ENCODE measurements at regions not wholly inside any gene's neighbourhood (a gene's known extent, or its start where the extent isn't known, plus 50 kb on each side); places are given as distances from the start of the nearest gene placed in this dataset.

DNA sequence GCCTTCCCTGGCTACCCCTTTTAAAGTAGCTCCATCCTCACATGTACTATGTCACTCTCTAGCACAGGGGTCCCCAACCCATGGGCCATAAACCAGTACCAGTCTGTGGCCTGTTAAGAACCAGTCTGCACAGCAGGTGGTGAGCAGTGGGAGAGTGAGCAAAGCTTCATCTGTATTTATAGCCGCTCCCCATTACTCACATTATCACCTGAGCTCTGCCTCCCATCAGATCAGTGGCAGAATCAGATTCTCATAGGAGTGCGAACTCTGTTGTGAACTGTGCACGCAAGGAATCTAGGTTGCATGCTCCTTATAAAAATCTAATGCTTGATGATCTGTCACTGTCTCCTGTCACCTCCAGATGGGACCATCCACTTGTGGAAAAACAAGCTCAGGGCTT lies 116.6 kb upstream of the FOXD3 start:
- no peak for DNase-seq

DNA sequence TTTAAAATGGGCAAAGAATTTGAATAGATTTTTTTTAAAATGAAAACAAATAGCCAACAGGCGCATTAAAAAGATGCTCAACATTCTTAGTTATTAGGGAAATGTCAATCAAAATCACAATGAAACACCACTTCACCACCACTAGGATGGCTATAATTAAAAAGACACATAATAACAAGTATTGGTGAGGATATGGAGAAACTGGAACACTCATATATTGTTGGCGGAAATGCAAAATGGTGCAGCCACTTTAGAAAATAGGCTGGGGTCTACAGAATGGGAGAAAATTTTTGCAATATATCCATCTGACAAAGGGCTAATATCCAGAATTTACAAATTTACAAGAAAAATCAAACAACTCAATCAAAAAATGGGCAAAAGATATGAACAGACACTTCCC lies 107.8 kb upstream of the FOXD3 start:
- DNase-seq = no peak

DNA sequence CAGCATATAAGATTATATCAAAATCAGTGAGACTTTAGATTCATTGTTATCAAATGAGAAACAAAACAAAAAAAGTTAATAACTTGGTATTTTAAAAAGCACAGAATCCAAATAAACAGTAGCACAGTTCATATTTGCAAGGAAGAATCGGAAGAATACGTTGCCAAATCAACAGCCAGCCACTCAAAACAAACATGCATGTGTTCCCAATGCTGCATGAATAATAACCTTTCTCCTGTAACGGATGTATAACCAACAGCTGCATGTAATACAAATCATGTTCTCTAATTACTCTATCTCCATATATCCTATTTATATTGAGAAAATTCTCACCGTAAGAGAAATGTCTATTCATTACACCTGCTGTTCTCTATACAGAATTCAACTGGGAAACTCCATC lies 98.9 kb upstream of the FOXD3 start:
- DNase-seq = no peak

DNA sequence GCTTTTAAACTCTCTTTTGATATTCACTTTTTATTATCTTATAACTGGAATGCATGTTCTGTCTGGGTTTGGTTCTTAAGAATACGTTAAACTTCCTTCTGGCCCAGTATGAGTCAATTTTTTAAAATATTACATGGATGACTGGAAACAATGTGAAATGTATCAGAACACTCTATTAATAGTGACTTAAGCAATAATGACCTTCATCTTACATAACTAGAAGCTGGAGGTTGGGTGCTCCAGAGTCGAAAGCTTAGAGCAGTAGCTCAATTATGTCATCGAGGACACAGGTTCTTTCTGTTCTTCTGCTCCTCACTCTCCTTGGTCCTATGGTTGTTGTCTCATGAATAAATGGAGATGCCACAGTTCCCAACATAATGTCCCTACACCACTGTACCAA lies 91.6 kb upstream of the FOXD3 start:
- no peak for DNase-seq

DNA sequence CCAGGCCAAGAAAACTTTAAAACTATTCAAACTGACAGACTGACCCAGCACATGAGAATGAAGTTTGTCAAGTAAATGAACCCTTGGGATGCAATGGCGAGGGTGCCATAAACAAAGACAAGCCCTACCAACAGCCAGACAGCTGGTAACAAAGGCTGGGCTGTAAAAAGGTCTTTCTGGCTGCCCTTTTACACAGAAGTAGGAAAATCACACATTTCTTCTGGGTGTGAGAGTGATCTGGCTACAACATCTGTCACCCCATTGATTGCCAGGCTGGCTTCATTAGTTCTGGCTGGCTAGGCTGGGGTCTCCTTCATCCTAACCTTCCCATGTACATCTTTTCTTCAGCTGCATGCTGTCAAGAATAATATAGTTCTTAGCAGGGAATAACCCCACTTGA lies 83.6 kb upstream of the FOXD3 start:
- no peak for DNase-seq

DNA sequence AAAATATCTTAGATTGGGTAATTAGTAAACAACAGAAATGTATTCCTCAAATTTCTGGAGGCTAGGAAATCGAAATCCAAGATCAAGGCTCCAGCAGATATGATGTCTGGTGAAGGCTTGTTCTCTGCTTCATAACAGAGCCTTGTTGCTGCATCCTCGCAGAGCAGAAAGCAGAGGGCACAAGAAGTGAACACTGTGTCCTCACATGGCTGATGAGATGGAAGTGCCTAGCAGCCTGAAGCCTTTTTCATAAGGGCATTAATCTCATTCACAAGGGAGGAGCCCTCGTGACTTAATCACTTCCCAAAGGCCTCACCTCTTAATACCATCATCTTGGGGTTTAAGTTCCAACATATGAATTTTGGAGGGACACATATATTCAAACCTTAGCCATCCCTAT lies 77.2 kb upstream of the FOXD3 start:
- DNase-seq = no peak

DNA sequence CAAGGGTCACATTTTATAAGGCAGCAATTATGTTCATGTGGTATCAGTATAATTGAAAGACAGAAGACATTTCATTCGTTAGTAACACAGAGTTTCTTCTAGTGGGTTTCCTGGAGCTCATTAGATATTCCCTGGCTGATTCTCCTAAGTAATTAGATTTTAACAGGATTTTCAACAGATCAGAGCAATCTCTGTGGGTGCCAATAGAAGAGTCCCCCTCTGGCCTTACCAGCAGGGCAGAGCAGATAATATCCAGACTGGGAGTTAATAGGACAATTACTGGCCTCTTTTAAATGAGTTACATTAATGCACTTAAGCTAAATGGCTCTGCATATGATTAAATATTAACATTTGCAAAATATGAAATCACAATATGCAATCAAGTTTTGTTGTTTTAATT lies 74.2 kb upstream of the FOXD3 start:
- DNase-seq = no peak

DNA sequence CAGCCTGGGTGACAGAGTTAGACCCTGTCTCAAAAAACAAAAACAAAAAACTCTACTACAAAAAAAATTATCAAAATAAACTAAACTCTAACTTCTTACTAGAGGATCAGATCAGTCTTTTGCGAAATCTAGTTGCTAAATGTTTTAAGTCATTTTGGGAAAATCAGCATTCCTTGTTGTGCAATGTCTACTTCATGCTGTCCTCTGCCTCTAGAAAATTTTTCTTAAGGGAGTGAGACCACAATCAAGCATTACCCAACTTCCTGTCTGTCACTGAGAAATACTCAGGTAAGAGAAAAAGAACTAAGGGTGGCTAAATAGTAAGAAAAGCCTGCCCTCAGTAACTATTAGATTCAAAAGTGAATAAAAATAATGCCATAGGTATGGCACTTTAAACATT lies 67.2 kb upstream of the FOXD3 start:
- DNase-seq = no peak

DNA sequence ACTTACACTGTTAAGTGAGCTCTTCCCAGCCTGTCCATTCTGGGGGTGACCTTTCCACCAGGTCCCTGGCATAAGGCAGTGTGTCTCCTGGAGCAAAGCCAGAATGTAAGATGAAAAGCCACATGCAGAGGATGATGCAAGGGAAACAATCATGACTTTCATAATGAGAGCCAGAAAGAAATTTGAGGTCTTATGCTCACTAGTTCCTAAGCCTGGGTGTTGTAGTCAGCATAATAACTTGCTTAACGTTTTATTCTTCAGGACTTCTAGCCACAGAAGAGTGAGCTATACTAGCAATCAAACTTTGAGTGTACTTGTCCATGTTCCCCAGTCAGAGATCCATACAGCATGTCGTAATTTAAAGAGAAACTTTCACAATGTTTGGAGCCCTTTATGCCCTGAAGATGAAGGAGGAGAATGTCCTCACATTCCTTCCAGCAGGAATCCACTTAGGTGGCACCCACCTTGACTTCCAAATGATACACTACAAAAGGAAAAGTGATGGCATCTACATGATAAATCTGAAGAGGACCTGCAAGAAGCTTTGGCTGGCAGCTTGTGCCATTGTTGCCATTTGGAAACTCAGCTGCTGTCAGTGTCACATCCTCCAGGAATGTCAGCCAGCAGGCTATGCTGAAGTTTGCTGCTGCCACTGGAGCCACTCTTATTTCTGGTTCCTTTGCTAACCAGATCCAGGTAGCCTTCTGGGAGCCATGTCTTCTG lies 60.5 kb upstream of the FOXD3 start:
- DNase-seq = no peak

DNA sequence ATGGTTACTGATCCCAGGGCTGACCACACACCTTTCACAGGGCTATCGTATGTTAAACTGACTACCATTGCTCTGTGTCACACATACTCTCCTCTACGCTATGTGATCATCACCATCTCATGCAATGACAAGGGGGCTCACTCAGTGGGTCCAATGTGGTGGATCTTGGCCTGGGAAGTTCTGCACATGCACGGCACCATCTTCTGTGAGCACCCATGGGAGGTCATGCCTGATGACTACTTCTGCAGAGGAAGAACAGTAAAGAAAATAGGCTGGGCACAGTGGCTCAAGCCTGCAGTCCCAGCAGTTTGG lies 60.0 kb upstream of the FOXD3 start:
- DNase-seq = no peak

DNA sequence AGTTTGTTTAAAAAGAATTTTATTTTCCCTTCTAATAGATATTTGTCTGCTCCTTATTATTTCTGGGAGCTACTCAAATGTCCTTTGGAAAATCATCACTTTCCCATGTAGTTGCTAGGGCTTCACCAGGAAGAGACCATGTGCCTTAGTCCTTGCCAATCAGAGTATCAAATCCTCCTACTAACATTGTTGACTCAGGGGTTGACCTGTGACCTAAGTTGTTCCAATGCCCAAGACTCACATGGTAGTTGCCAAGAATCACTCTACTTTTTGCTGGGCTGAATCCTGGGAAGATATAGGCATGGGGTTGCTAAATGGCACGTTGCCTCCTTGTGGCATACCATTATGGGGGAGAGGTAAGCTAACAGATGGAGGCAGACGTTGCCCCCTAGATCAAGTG lies 58.2 kb upstream of the FOXD3 start:
- DNase-seq = no peak

DNA sequence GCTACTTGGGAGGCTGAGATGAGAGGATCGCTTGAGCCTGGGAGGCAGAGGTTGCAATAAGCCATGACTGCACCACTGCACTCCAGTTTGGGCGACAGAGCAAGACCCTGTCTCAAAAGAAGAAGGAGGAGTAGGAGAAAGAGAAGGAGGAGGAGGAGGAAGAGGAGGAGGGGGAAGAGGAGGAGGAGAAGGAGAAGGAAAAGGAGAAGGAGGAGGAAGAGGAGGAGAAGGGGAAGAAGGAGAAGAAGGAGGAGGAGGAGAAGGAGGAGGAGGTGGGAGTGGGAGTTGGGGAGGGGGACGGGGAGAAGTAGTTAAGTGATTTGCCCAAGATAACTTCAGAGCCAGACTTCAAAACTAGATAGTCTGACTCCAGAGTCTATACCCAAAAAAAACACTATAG lies 55.5 kb upstream of the FOXD3 start:
- DNase-seq = no peak

DNA sequence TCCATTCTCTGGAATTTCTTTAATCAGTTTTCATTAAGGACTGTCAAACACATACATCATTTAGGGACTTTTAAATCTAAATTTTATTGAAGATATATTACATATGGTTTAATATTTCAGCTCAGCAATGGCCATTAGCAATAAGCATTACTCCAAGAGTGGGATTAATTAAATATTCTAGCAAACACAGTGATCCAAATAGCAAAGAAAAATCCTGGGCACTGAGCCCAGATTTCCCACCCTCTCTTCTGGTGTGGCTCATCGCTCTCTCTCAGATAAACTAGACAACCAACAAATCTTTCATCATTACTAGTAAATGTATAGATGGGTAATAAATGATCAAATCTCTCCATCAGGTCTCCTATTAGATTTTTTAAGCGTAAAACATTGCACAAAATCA lies 53.5 kb upstream of the FOXD3 start:
- no peak for DNase-seq

DNA sequence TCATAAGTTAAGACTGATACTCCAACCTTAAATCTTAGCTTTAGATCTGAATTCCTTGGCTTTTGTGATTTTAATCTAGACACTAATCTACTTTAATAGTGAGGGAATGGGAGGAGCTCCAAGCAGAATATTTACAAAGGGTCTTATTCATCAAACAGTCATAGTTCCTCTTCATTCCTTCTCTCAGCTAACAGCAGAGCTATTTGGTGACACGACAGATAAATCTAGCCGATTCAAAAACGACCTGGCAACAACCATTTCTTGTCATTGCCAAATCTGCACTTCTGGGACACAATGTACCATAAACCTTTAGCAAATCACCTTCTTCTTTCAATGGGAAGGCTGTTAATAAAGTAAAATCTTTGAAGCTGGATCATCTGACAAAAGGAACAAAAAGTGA lies 52.8 kb upstream of the FOXD3 start:
- no peak for DNase-seq

Measured in NCI-H524 treated with DMSO at 0.1 percent for 48 hours (cell line).